T-helper 17 cell (primary cell): ENCODE measurements at regions not wholly inside any gene's neighbourhood (a gene's known extent, or its start where the extent isn't known, plus 50 kb on each side); places are given as distances from the start of the nearest gene placed in this dataset.
"Not testable (repeated sequence)": the region's sequence is repeated elsewhere in the genome, so short reads cannot be mapped to it uniquely, and the experiment has no call there.

Experiments
- ATAC-seq: fragments of 150-1000 bp; cut with Tn5 transposase; 2 replicates; pipeline ENCODE4 v1.10.0; 2021; ENCODE audit warnings: mild to moderate bottlenecking, moderate library complexity
- DNase-seq, 3 donors: peaks; one replicate each; pipeline versions ENCODE4 v3.0.0 to v3.0.0-alpha.2; 2020 to 2021
- H3K9me3 ChIP-seq: one replicate; pipeline ENCODE4 v1.7.0; 2013; ENCODE audit warnings: low read length, mild to moderate bottlenecking; ENCODE audit not compliant: control insufficient read depth, poor library complexity, severe bottlenecking
- H3K27ac Mint-ChIP-seq: one replicate; pipeline ENCODE4 v1.8.0; 2022; ENCODE audit warnings: mild to moderate bottlenecking, moderate library complexity, mixed read lengths
- H3K27me3 Mint-ChIP-seq: one replicate; pipeline ENCODE4 v1.8.0; 2022; ENCODE audit warnings: mixed read lengths
- H3K36me3 Mint-ChIP-seq: one replicate; pipeline ENCODE4 v1.8.0; 2022; ENCODE audit warnings: low read depth, mixed read lengths
- H3K4me1 Mint-ChIP-seq: one replicate; pipeline ENCODE4 v1.8.0; 2022; ENCODE audit warnings: mild to moderate bottlenecking, mixed read lengths
- H3K4me3 Mint-ChIP-seq: one replicate; pipeline ENCODE4 v1.8.0; 2022; ENCODE audit warnings: mild to moderate bottlenecking, moderate library complexity, mixed read lengths

- no peak for DNase-seq
- H3K4me1 Mint-ChIP-seq, result no peaks in the 10 kb centered on the region
- no peaks in the 10 kb centered on the region for H3K9me3 ChIP-seq
Measured at GRCh38 chr13:46479691-46480090, 73.3 kb upstream of the LRCH1 start.

GRCh38 chr13:46479283-46479682 is 73.7 kb upstream of the LRCH1 start:
- H3K4me1 Mint-ChIP-seq, result no peaks in the 10 kb centered on the region
- H3K36me3 Mint-ChIP-seq, result peaks cover 3% of the 10 kb centered on the region
- ATAC-seq (no peak), DNase-seq (no peak)
- no peak overlapping the region for H3K4me3 Mint-ChIP-seq
- no peaks in the 10 kb centered on the region for H3K9me3 ChIP-seq
- H3K27me3 Mint-ChIP-seq, result peaks cover 27% of the 10 kb centered on the region
- H3K27ac Mint-ChIP-seq, result no peak overlapping the region

More at GRCh38 chr13:46479691-46480090, 73.3 kb upstream of the LRCH1 start:
- Mint-ChIP-seq H3K4me3 (no peak overlapping the region), H3K27ac (no peak overlapping the region), H3K27me3 (peaks cover 27% of the 10 kb centered on the region), H3K36me3 (peaks cover 3% of the 10 kb centered on the region)
- ATAC-seq, result no peak

DNA sequence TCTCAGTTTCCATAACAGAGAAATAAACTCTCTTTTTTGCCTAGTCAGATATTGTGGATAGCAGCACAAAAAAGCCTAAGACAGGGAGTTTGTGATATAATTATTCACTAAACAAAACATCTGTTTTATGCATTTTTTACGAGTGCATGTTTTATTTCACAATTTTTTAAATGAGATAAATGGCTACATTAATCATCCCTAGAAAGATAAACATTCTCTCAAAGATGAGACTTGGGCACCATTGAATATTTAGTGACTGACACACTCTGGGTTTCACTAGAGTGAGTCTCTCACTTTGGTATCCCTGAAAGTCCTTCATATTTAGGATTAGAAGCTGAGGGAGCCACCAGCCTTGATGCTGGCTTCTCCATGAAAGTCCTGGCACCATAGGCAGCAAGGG is 74.3 kb upstream of the LRCH1 start:
- no peak overlapping the region for H3K27ac Mint-ChIP-seq
- DNase-seq (no peak), ATAC-seq (no peak)
- no peak overlapping the region for H3K4me3 Mint-ChIP-seq
- H3K4me1 Mint-ChIP-seq, result no peaks in the 10 kb centered on the region
- no peaks in the 10 kb centered on the region for H3K9me3 ChIP-seq
- peaks cover 27% of the 10 kb centered on the region for H3K27me3 Mint-ChIP-seq
- peaks cover 3% of the 10 kb centered on the region for H3K36me3 Mint-ChIP-seq

GRCh38 chr13:46476174-46476573 is 76.8 kb upstream of the LRCH1 start:
- H3K27me3 Mint-ChIP-seq, result peaks cover 27% of the 10 kb centered on the region
- no peaks in the 10 kb centered on the region for H3K4me1 Mint-ChIP-seq
- ATAC-seq, result no peak
- H3K9me3 ChIP-seq, result no peaks in the 10 kb centered on the region
- H3K27ac Mint-ChIP-seq, result no peak overlapping the region
- no peak overlapping the region for H3K4me3 Mint-ChIP-seq
- DNase-seq, result no peak
- peaks cover 3% of the 10 kb centered on the region for H3K36me3 Mint-ChIP-seq

GRCh38 chr13:46475541-46475991 is 77.4 kb upstream of the LRCH1 start:
- no peaks in the 10 kb centered on the region for H3K9me3 ChIP-seq
- H3K27ac Mint-ChIP-seq, result no peak overlapping the region
- H3K36me3 Mint-ChIP-seq, result peaks cover 3% of the 10 kb centered on the region
- peaks cover 27% of the 10 kb centered on the region for H3K27me3 Mint-ChIP-seq
- no peaks in the 10 kb centered on the region for H3K4me1 Mint-ChIP-seq
- DNase-seq (no peak), ATAC-seq (no peak)
- no peak overlapping the region for H3K4me3 Mint-ChIP-seq

DNA sequence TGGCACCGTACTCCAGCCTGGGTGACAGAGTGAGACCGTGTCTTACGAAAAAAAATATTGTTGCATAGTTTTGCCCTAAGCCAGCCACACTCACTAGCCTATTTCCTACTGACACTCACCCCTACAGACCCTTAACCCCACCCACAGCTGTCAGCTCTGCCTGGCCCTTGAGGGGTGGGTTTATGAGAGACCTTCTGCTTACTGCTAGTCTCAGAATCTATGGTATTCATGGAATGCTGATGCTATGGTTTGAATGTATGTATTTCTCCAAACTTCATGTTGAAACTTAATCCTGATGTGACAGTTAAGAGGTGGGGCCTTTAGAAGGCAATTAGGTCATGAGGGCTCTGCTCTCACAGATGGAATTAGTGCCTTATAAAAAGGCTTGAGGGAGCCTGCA is 79.2 kb upstream of the LRCH1 start:
- DNase-seq, result no peak
- Mint-ChIP-seq H3K36me3 (peaks cover under 1% of the 10 kb centered on the region), H3K4me1 (no peaks in the 10 kb centered on the region), H3K27ac (no peak overlapping the region), H3K27me3 (peaks cover 16% of the 10 kb centered on the region), H3K4me3 (no peak overlapping the region)
- ATAC-seq, result no peak
- no peaks in the 10 kb centered on the region for H3K9me3 ChIP-seq

- Mint-ChIP-seq H3K27me3 (peaks cover 13% of the 10 kb centered on the region), H3K4me1 (no peaks in the 10 kb centered on the region), H3K36me3 (no peaks in the 10 kb centered on the region), H3K4me3 (no peak overlapping the region), H3K27ac (no peak overlapping the region)
- no peaks in the 10 kb centered on the region for H3K9me3 ChIP-seq
- DNase-seq, result no peak
- no peak for ATAC-seq
Measured at GRCh38 chr13:46472384-46472783, 80.6 kb upstream of the LRCH1 start.

GRCh38 chr13:46469699-46470098 is 82.6 kb upstream of the RUBCNL start:
- ATAC-seq, H3K27me3 Mint-ChIP-seq, H3K9me3 ChIP-seq, H3K36me3 Mint-ChIP-seq, H3K27ac Mint-ChIP-seq, H3K4me1 Mint-ChIP-seq, H3K4me3 Mint-ChIP-seq, DNase-seq: not testable (repeated sequence)

GRCh38 chr13:46468570-46469463 is 81.8 kb upstream of the RUBCNL start:
- H3K9me3 ChIP-seq, result no peaks in the 10 kb centered on the region
- Mint-ChIP-seq H3K27me3 (no peaks in the 10 kb centered on the region), H3K4me3 (no peak overlapping the region), H3K36me3 (no peaks in the 10 kb centered on the region), H3K27ac (no peak overlapping the region), H3K4me1 (no peaks in the 10 kb centered on the region)
- ATAC-seq (no peak), DNase-seq (no peak)

DNA sequence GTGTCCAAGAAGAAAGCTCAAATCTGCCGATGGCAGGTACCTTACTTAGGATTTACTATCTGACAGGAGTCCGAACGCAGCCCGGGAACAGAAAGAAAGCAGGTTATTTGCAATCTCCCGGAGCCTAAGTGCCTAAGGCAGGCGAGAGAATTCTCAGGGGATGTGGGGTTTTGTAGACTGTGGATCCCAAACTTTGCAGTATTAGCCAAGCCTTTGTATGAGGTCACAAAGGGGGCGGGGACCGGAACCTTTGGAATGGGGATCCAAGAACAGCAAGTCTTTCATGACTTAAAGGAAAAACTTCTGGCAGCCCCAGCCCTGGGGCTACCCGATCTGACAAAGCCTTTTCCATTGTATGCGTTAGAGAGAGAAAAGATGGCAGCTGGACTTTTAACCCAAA is 80.6 kb upstream of the RUBCNL start:
- H3K9me3 ChIP-seq, H3K27ac Mint-ChIP-seq, H3K36me3 Mint-ChIP-seq, DNase-seq, H3K4me1 Mint-ChIP-seq, H3K4me3 Mint-ChIP-seq, H3K27me3 Mint-ChIP-seq, ATAC-seq: not testable (repeated sequence)

DNA sequence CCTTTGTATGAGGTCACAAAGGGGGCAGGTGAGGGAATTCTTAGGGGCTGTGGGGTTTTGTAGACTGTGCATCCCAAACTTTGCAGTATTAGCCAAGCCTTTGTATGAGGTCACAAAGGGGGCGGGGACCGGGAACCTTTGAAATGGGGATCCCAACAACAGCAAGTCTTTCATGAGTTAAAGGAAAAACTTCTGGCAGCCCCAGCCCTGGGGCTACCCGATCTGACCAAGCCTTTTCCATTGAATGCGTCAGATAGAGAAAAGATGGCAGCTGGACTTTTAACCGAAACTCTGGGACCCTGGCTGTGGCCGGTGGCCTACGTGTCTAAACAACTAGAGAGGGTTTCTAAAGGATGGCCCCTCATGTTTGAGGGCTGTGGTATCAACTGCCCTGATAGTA is 79.0 kb upstream of the RUBCNL start:
- not testable (repeated sequence) for H3K27ac Mint-ChIP-seq, H3K9me3 ChIP-seq, H3K4me3 Mint-ChIP-seq, H3K36me3 Mint-ChIP-seq, H3K4me1 Mint-ChIP-seq, DNase-seq, H3K27me3 Mint-ChIP-seq, ATAC-seq

DNA sequence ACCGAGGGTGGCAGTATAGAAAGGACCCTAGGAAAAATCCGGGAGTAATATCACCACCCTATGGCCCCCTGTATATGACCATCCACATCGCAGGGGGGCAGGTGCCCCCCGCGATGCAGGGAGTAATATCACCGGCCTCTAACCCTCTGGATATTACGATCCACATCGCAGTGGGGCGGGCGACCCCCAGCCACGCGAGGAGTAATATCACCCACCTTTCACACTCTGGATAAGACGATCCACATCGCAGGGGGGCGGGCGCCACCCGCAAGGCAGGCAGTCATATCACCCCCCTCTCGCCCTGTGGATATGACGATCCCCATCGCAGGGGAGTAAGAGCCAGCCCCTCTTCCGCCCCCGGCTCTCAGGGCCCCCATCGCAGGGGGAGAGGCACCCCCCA is 76.7 kb upstream of the RUBCNL start:
- Mint-ChIP-seq H3K4me1 (no peaks in the 10 kb centered on the region), H3K36me3 (no peaks in the 10 kb centered on the region), H3K27me3 (no peaks in the 10 kb centered on the region), H3K27ac (no peak overlapping the region), H3K4me3 (no peak overlapping the region)
- no peaks in the 10 kb centered on the region for H3K9me3 ChIP-seq
- no peak for DNase-seq
- no peak for ATAC-seq

DNA sequence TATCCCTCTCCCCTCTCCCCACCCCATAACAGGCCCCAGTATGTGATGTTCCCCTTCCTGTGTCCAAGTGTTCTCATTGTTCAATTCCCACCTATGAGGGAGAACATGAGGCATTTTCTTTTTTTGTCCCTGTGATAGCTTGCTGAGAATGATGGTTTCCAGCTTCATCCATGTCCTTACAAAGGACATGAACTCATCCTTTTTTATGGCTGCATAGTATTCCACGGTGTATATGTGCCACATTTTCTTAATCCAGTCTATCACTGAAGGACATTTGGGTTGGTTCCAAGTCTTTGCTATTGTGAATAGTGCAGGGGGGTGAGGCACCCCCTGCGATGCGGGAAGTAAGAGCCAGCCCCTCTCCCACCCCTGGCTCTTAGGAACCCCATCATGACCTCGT is 73.2 kb upstream of the RUBCNL start:
- not testable (repeated sequence) for H3K4me1 Mint-ChIP-seq, ATAC-seq, H3K9me3 ChIP-seq, H3K4me3 Mint-ChIP-seq, H3K27ac Mint-ChIP-seq, DNase-seq, H3K36me3 Mint-ChIP-seq, H3K27me3 Mint-ChIP-seq

DNA sequence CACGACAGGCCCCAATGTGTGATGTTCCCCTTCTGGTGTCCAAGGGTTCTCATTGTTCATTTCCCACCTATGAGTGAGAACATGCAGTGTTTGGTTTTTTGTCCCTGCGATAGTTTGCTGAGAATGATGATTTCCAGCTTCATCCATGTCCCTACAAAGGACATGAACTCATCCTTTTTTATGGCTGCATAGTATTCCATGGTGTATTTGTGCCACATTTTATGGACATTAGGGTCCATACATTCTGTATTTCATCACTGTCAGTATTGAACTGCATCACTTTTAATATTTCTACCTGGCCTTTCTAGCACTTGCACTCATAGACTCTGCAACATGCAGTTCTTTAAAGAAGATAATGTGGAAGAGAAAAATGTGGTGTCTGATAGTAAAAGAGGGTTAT is 70.2 kb upstream of the RUBCNL start:
- DNase-seq, H3K9me3 ChIP-seq, H3K36me3 Mint-ChIP-seq, H3K4me3 Mint-ChIP-seq, H3K27ac Mint-ChIP-seq, H3K4me1 Mint-ChIP-seq, ATAC-seq, H3K27me3 Mint-ChIP-seq: not testable (repeated sequence)
